Neural crest cell (in vitro differentiated cells): ENCODE measurements at regions not wholly inside any gene's neighbourhood (a gene's known extent, or its start where the extent isn't known, plus 50 kb on each side); places are given as distances from the start of the nearest gene placed in this dataset.

Source experiments
- DNase-seq: peaks from one replicate; pipeline ENCODE4 v3.0.0; 2021; ENCODE audit warnings: low read depth, mixed read lengths, low spot score
- H3K27ac Mint-ChIP-seq: one replicate; pipeline ENCODE4 v1.8.0; 2021; ENCODE audit warnings: mild to moderate bottlenecking, mixed read lengths; ENCODE audit not compliant: unreplicated experiment
- H3K27me3 Mint-ChIP-seq: 2 replicates; pipeline ENCODE4 v1.8.0; 2021; ENCODE audit warnings: low read depth, mild to moderate bottlenecking, mixed read lengths
- H3K36me3 Mint-ChIP-seq: 2 replicates; pipeline ENCODE4 v1.8.0; 2021; ENCODE audit warnings: low read depth, mild to moderate bottlenecking, mixed read lengths
- H3K4me1 Mint-ChIP-seq: 2 replicates; pipeline ENCODE4 v1.8.0; 2021; ENCODE audit warnings: mixed read lengths
- H3K4me3 Mint-ChIP-seq: one replicate; pipeline ENCODE4 v1.8.0; 2021; ENCODE audit warnings: mild to moderate bottlenecking, mixed read lengths
- H3K9me3 Mint-ChIP-seq: 2 replicates; pipeline ENCODE4 v1.8.0; 2021; ENCODE audit warnings: mixed read lengths
- TF ChIP-seq, protein P1 (sequence below): fragments of 200-600 bp; sonication (generic); conservative IDR thresholded peaks from 2 replicates; pipeline ENCODE4 v1.5.0; 2021; ENCODE audit warnings: antibody characterized with exemption, mild to moderate bottlenecking

DNA sequence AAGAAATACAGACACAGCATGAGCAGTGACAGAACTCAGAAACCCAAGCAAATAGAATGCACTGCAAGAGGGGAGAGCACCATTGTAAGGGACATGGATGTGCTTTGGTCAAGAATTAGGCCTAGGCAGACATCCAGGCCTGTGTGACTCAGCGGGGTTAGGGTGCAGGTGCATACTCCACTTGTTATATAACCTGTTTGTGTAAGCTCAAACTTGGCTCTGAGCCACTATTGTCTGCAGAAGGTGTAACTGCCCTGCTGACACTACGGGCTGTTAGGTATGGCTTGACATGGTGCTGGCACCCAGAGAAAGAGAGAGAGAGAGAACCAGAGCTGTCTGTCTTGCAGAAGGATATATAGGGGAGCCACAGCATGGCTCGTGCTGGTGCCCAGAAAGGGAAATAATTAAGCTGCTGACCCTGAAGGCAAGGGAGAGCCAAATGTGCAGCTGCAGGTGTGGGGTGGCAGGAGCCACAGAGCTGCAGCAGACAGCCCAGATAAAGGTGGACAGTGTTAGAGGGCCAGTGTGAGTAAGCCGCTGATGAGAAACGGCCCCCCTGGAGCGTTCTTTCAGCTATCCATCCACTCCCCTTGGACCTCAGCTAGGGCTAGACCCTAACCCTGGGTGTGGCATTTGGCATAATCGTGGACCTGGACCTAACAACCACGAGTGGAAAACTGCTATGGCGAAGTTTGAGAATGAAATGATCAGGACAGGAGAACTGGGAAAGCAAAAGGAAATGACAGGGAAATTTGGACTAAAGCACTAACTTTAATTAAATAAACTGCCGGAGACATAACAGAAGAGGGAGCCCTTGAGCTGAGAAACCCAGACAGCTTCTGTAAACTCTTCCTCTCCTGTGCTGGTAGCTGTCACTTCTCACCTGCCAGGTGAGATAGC lies 253.0 kb upstream of the CCDC179 start:
- Mint-ChIP-seq H3K36me3 (peaks cover 6% of the 10 kb centered on the region), H3K4me1 (no peaks in the 10 kb centered on the region), H3K27me3 (no peaks in the 10 kb centered on the region), H3K27ac (no peak overlapping the region), H3K4me3 (no peak overlapping the region), H3K9me3 (peaks cover 4% of the 10 kb centered on the region)
- peak; percentile 18 for DNase-seq
- TF ChIP-seq, protein P1, sequence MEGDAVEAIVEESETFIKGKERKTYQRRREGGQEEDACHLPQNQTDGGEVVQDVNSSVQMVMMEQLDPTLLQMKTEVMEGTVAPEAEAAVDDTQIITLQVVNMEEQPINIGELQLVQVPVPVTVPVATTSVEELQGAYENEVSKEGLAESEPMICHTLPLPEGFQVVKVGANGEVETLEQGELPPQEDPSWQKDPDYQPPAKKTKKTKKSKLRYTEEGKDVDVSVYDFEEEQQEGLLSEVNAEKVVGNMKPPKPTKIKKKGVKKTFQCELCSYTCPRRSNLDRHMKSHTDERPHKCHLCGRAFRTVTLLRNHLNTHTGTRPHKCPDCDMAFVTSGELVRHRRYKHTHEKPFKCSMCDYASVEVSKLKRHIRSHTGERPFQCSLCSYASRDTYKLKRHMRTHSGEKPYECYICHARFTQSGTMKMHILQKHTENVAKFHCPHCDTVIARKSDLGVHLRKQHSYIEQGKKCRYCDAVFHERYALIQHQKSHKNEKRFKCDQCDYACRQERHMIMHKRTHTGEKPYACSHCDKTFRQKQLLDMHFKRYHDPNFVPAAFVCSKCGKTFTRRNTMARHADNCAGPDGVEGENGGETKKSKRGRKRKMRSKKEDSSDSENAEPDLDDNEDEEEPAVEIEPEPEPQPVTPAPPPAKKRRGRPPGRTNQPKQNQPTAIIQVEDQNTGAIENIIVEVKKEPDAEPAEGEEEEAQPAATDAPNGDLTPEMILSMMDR, result peak; percentile 81

DNA sequence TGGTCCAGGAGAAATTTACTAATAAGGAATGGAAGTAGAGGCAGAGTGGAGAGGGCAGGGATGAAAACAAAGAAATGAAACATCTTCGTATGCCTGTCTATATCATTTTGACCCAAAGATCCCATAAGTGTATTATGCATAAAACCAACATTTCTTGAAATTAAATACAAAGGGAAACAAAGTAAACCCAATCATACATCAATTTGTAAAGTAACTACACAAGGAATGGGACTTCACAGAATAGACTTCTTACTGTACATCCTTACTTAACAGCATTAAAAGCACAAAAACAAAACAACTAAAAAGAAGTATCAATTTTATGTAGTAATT lies 253.6 kb upstream of the CCDC179 start:
- TF ChIP-seq, protein P1, result peak; percentile 16
- no peak overlapping the region for H3K27ac Mint-ChIP-seq

DNA sequence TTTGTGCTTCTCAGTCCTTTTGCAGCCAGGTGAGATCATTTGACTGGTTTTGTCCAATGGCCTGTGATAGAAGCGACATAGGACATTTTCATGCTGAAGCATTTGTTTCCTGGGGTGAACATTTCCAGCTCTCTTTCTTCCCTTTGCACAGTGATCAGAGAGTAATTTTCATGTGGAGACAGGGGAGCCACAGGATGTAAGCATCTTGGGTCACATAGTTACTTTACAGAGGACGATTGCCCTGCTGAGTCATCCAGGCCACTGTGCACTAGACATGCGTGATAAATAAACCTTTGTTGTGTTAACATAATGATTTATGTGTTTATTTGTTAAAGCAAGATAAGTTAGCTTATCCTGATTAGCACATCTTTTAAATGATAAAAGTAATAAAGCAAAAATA lies 263.5 kb upstream of the CCDC179 start:
- TF ChIP-seq, protein P1, result no peak
- Mint-ChIP-seq H3K9me3 (peaks cover 8% of the 10 kb centered on the region), H3K4me3 (no peak overlapping the region), H3K4me1 (peaks cover 15% of the 10 kb centered on the region), H3K27ac (no peak overlapping the region), H3K27me3 (no peaks in the 10 kb centered on the region), H3K36me3 (peaks cover 4% of the 10 kb centered on the region)
- no peak for DNase-seq

More for the DNA sequence above, 253.6 kb upstream of the CCDC179 start:
- H3K9me3 Mint-ChIP-seq, result peaks cover 4% of the 10 kb centered on the region
- no peak overlapping the region for H3K4me3 Mint-ChIP-seq
- no peaks in the 10 kb centered on the region for H3K27me3 Mint-ChIP-seq
- H3K4me1 Mint-ChIP-seq, result no peaks in the 10 kb centered on the region
- H3K36me3 Mint-ChIP-seq, result peaks cover 6% of the 10 kb centered on the region
- no peak for DNase-seq

DNA sequence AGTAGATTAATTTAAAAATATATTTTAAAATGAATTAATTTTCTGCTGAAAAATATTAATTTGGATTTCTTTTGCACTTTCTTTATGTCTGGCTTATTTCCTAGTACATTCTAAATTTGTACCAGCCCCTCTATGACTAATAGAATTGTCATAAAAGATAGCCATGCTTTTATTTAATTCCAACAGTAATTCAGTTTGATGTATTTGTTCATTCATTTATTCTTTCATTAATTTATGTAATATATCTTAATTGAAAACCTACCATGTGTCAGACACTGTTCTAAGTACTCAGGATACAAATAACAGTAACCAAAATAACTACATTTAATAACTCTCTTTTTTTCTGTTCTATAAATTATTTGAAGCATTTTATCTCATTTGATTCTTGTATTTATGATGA lies 264.0 kb upstream of the CCDC179 start:
- H3K4me3 Mint-ChIP-seq, result no peak overlapping the region
- no peaks in the 10 kb centered on the region for H3K27me3 Mint-ChIP-seq
- DNase-seq, result no peak
- H3K4me1 Mint-ChIP-seq, result peaks cover 15% of the 10 kb centered on the region
- peaks cover 6% of the 10 kb centered on the region for H3K9me3 Mint-ChIP-seq
- TF ChIP-seq, protein P1, result no peak
- peaks cover 4% of the 10 kb centered on the region for H3K36me3 Mint-ChIP-seq
- H3K27ac Mint-ChIP-seq, result no peak overlapping the region

DNA sequence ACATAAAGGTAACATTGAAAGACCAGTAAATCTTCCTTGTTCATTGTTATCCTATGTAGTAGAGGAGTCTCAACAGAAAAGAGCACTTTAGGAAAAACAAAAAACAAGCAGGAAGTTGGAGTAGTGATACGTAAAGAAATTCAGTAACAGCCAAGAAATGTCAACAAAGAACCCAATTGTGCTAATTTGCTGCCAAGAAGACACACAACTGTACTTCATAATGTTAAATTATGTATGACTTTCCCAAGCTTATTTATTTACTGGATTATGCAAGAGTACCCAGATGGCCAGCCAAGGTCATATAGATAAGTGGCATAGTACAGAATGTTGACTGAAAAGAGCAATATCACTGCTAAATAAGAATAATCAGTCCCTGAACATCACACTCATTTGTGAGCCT lies 264.7 kb upstream of the CCDC179 start:
- no peak for DNase-seq
- Mint-ChIP-seq H3K4me1 (peaks cover 15% of the 10 kb centered on the region), H3K36me3 (peaks cover 2% of the 10 kb centered on the region), H3K4me3 (no peak overlapping the region), H3K9me3 (peaks cover 3% of the 10 kb centered on the region), H3K27ac (no peak overlapping the region), H3K27me3 (no peaks in the 10 kb centered on the region)
- TF ChIP-seq, protein P1, result no peak
